ENCODE measurements at regions not wholly inside any gene's neighbourhood (a gene's known extent, or its start where the extent isn't known, plus 50 kb on each side); places are given as distances from the start of the nearest gene placed in this dataset.

DNA sequence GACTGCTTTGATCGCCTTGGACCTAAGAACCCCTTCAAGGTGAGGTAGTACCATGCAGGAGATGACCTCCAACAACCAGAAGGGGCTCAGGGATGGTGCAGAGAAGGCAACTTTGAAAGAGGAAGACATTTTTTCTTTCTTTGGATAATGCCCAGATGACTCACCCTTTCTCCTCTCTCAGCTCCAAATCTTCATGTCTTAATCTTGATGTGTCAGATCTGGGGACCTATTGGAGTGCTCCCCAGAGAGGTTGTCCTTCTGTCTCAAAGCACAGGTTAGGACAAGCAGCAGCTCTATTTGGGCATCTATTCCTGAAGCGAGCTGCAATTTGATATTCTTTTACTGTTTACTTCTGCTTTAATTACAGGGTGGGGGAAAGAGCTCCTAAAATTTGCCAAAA, 229.9 kb upstream of the MAP3K1 start (continued):
- TF ChIP-seq, protein P1, sequence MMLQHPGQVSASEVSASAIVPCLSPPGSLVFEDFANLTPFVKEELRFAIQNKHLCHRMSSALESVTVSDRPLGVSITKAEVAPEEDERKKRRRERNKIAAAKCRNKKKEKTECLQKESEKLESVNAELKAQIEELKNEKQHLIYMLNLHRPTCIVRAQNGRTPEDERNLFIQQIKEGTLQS (IDR thresholded peaks at IDR 0.05) = peak; percentile 44; the same call in 1 of the 2 replicates
- TF ChIP-seq, protein P1 (CRISPR knock-in tag; conservative IDR thresholded peaks at IDR 0.05) = no peak
- no peak for TF ChIP-seq RUNX1 (IDR thresholded peaks at IDR 0.05; ENCODE audit: low read depth)
- TF ChIP-seq, protein P2, sequence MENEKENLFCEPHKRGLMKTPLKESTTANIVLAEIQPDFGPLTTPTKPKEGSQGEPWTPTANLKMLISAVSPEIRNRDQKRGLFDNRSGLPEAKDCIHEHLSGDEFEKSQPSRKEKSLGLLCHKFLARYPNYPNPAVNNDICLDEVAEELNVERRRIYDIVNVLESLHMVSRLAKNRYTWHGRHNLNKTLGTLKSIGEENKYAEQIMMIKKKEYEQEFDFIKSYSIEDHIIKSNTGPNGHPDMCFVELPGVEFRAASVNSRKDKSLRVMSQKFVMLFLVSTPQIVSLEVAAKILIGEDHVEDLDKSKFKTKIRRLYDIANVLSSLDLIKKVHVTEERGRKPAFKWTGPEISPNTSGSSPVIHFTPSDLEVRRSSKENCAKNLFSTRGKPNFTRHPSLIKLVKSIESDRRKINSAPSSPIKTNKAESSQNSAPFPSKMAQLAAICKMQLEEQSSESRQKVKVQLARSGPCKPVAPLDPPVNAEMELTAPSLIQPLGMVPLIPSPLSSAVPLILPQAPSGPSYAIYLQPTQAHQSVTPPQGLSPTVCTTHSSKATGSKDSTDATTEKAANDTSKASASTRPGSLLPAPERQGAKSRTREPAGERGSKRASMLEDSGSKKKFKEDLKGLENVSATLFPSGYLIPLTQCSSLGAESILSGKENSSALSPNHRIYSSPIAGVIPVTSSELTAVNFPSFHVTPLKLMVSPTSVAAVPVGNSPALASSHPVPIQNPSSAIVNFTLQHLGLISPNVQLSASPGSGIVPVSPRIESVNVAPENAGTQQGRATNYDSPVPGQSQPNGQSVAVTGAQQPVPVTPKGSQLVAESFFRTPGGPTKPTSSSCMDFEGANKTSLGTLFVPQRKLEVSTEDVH (IDR thresholded peaks at IDR 0.05; ENCODE audit: low read depth, partially characterized antibody) = no peak
- no peak for TF ChIP-seq NFIC (IDR thresholded peaks at IDR 0.05)
- TF ChIP-seq MEF2D (tag; conservative IDR thresholded peaks at IDR 0.05; ENCODE audit: low read depth) = no peak
- TF ChIP-seq PML (IDR thresholded peaks at IDR 0.05; ENCODE audit: low read length) = no peak
- TF ChIP-seq, protein P3, sequence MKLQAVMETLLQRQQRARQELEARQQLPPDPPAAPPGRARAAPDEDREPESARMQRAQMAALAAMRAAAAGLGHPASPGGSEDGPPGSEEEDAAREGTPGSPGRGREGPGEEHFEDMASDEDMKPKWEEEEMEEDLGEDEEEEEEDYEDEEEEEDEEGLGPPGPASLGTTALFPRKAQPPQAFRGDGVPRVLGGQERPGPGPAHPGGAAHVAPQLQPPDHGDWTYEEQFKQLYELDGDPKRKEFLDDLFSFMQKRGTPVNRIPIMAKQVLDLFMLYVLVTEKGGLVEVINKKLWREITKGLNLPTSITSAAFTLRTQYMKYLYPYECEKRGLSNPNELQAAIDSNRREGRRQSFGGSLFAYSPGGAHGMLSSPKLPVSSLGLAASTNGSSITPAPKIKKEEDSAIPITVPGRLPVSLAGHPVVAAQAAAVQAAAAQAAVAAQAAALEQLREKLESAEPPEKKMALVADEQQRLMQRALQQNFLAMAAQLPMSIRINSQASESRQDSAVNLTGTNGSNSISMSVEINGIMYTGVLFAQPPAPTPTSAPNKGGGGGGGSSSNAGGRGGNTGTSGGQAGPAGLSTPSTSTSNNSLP (IDR thresholded peaks at IDR 0.05; ENCODE audit: borderline replicate concordance, low read depth, low read length) = no peak
- TF ChIP-seq JUND (IDR thresholded peaks at IDR 0.05; ENCODE audit: borderline replicate concordance, low read depth, low read length) = peak; percentile 47; the same call in 1 of the 2 replicates
- peak; percentile 51; the same call in 2 of the 3 replicates for TF ChIP-seq JUND (tag; IDR thresholded peaks at IDR 0.05; ENCODE audit: borderline replicate concordance, low read depth, low read length)

Measured in K562 (cell line).